ENCODE measurements at regions not wholly inside any gene's neighbourhood (a gene's known extent, or its start where the extent isn't known, plus 50 kb on each side); places are given as distances from the start of the nearest gene placed in this dataset.

GRCh38 chr10:10431422-10432066, 586.1 kb upstream of the CELF2 start:
- no peak for DNase-seq (ENCODE audit: low read depth in 2 of 2)

- DNase-seq (ENCODE audit: low read depth in 2 of 2), result no peak
Measured at GRCh38 chr10:10432296-10433035, 585.2 kb upstream of the CELF2 start.

GRCh38 chr10:10434312-10434711, 583.4 kb upstream of the CELF2 start:
- no peak for DNase-seq (ENCODE audit: low read depth in 2 of 2)

GRCh38 chr10:10437886-10438285, 579.8 kb upstream of the CELF2 start:
- DNase-seq (ENCODE audit: low read depth in 2 of 2), result no peak

GRCh38 chr10:10438335-10439100, 579.2 kb upstream of the CELF2 start:
- DNase-seq (ENCODE audit: low read depth in 2 of 2), result no peak

GRCh38 chr10:10456856-10457255, 560.8 kb upstream of the CELF2 start:
- DNase-seq (ENCODE audit: low read depth in 2 of 2), result no peak

- DNase-seq (ENCODE audit: low read depth in 2 of 2), result no peak
Measured at GRCh38 chr10:10460451-10460850, 557.2 kb upstream of the CELF2 start.

GRCh38 chr10:10462151-10462941, 555.3 kb upstream of the CELF2 start:
- DNase-seq (ENCODE audit: low read depth in 2 of 2), result no peak

- DNase-seq (ENCODE audit: low read depth in 2 of 2), result no peak
Measured at GRCh38 chr10:10471758-10472157, 545.9 kb upstream of the CELF2 start.

GRCh38 chr10:10475812-10476211, 541.9 kb upstream of the CELF2 start:
- DNase-seq (ENCODE audit: low read depth in 2 of 2), result no peak

GRCh38 chr10:10477844-10478243, 539.8 kb upstream of the CELF2 start:
- no peak for DNase-seq (ENCODE audit: low read depth in 2 of 2)

GRCh38 chr10:10479465-10479864, 538.2 kb upstream of the CELF2 start:
- DNase-seq (ENCODE audit: low read depth in 2 of 2), result no peak

- DNase-seq (ENCODE audit: low read depth in 2 of 2), result no peak
Measured at GRCh38 chr10:10482613-10483012, 535.1 kb upstream of the CELF2 start.

GRCh38 chr10:10489076-10489475, 528.6 kb upstream of the CELF2 start:
- DNase-seq (ENCODE audit: low read depth in 2 of 2), result no peak

- DNase-seq (ENCODE audit: low read depth in 2 of 2), result no peak
Measured at GRCh38 chr10:10489805-10490571, 527.7 kb upstream of the CELF2 start.

GRCh38 chr10:10490581-10490980, 527.1 kb upstream of the CELF2 start:
- no peak for DNase-seq (ENCODE audit: low read depth in 2 of 2)

- DNase-seq (ENCODE audit: low read depth in 2 of 2), result no peak
Measured at GRCh38 chr10:10492420-10492819, 525.3 kb upstream of the CELF2 start.

- no peak for DNase-seq (ENCODE audit: low read depth in 2 of 2)
Measured at GRCh38 chr10:10493833-10494232, 523.8 kb upstream of the CELF2 start.

- no peak for DNase-seq (ENCODE audit: low read depth in 2 of 2)
Measured at GRCh38 chr10:10497245-10497644, 520.4 kb upstream of the CELF2 start.

- no peak for DNase-seq (ENCODE audit: low read depth in 2 of 2)
Measured at GRCh38 chr10:10498781-10499180, 518.9 kb upstream of the CELF2 start.

- DNase-seq (ENCODE audit: low read depth in 2 of 2), result no peak
Measured at GRCh38 chr10:10499839-10500238, 517.8 kb upstream of the CELF2 start.

All from activated CD4-positive, alpha-beta T cell treated with anti-CD3 and anti-CD28 coated beads for 24 hours (primary cell).